HG03457 (cell line): ENCODE measurements at regions not wholly inside any gene's neighbourhood (a gene's known extent, or its start where the extent isn't known, plus 50 kb on each side); places are given as distances from the start of the nearest gene placed in this dataset.
"Not testable (repeated sequence)": the region's sequence is repeated elsewhere in the genome, so short reads cannot be mapped to it uniquely, and the experiment has no call there.

Experiments
- ATAC-seq: cut with Tn5 transposase; IDR thresholded peaks from one replicate; pipeline ENCODE4 v1.9.1; 2021; ENCODE audit warnings: moderate number of reproducible peaks; ENCODE audit not compliant: unreplicated experiment

DNA sequence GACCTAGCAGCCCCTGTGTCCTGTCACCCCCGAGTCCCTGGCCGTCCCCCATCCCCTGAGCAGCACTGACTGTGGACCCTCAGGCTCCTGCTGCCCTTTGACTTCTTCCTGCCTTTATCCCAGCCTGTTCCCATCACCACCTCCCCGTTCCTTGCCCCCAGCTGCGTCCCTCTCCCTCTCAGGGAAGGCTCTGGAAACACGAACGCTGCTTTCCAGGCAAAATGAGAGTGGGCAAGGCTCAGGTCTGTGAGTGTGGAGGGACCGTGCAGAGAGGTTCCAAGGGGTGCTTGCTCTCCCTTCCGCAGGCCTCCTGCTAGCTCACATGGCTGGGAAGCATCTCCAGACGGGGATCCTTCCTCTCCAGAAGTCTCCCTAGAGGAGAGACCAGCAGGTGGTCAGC, 501.8 kb upstream of the SALL3 start:
- ATAC-seq, result no peak

DNA sequence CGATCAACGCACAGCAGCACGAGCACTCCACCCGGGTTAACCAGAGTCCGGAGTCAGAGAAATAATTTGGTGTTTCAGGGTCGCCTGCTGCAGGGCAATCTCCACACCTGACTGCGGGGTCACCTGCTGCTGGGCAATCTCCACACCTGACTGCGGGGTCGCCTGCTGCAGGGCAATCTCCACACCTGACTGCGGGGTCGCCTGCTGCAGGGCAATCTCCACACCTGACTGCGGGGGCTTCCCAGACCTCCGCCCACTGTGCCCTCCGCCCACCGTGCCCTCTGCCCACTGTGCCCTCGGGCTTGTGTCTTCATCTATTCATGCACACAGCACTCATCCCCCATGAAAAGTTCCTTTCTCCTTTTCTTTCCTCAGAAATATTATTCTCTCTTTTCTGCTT, 500.2 kb upstream of the SALL3 start:
- no peak for ATAC-seq

DNA sequence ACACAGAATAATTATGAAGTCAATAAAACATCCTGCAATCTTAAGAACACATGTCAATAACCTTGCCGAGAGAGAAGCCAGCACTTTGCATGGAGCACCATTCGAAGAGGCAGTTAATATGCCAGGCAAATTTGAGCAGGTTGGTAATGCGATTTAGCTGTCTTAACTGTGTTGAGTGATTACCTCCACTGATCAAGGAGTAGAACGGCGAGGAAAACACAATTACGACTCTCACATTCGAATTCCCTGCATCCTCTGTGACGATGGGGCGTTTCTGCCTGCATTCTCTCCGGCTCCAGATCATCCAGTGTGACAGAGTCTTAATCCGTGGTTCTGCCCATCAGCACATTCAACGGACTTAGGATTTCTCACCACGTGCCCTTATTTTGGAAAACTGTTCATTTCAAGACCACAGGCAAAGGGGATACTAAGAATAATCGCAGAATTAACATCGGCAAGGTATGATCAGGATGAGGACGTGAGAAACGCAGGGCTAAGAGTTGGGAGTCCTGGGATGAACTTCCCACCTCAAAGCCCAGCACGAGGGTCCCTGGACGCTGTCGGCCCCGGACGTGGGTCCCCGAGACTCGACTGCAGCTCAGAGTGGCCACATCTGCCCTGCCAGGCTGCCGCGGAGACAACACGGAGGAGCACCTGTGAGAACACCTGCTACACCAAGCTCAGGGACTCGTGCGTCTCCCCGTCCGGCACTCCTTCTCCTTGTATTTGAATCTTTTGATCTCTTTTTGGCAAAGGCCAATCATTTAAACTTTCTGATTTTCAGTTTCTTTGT, 499.2 kb upstream of the SALL3 start:
- no peak for ATAC-seq

DNA sequence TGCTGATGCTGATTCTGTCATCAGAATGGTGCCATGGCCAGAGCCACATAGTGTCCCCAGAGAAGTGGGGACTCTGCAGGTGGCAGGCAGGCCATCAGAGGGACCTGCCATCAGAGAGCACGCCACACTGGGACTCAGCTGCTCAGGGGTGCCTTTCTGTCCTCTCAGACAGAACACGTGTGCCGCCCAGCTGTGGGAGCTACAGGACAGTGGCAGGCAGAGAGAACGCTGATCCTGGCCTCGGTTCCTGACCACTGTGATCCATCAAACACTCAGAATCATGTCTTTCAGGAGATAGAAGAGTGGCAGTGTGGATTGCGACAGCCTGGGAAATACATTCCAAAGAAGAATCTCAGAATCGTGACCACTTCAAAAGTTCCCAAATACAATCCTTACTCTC, 497.2 kb upstream of the SALL3 start:
- no peak for ATAC-seq

DNA sequence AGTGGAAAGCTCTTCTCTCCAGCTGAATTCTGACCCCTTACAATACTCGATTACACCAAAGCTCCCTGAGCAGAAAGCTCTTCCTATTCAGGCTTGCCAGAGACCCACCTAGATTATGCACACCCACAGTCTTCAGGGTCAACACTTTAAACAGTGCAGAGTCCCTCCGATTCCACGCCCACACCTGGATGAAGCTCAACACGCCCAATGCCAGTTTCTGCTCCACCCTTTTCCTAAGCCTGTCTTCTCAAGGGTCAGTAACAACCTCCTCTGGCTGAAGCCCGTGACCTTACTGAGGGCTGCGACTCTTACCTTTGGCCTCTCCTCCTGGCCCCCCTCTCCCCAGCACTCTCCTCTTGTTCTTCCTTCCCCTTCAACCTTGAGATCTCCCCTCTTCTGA, 492.0 kb upstream of the SALL3 start:
- no peak for ATAC-seq

DNA sequence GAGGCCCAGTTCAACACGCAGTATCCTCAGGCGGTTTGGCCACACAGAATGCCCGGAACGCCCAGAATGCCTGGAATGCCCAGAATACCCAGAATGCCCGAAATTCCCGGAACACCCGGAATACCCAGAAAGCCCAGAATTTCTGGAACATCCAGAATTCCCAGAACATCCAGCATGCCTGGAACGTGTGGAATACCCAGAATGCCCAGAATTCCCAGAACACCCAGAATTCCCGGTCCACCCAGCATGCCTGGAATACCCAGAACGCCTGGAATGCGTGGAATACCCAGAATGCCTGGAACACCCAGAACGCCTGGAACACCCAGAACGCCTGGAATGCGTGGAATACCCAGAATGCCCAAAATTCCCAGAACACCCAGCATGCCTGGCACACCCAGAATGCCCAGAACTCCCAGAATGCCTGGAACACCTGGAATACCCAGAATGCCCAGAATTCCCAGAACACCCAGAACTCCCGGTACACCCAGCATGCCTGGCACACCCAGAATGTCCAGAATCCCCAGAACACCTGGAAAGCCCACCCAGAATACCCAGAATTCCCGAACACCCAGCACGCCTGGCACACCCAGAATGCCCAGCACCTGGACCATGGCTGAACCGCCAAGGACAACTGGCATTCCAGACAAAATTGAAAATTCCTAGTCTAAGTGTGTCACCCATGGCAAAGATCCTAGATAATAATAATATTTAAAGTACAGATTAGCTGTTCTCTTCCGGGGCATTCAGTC, 487.4 kb upstream of the SALL3 start:
- ATAC-seq, result no peak

DNA sequence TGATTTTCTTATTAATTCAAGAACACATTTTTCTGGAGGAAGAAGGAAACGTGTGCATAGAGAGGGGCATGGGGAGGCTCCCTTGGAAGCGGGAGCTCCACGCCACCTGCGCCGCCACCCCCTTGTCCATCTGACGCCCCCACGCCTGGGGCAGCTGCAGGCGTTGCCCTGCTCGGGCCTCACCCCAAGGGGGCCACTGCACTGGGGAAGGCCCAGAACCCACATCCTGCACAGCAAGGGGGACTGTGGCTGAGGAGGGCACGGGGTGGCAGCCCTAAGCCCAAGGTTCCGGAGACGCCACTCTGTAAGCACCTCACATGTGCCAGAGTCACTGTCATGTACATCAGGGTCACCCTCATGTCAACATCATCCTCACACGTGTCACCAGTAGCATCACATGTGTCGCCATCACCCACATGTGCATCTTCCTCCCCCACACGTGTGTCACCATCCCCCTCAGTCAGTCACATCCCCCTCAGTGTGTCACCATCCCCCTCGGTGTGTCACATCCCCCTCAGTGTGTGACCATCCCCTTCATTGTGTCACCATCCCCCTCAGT, 486.7 kb upstream of the SALL3 start:
- ATAC-seq, result no peak

DNA sequence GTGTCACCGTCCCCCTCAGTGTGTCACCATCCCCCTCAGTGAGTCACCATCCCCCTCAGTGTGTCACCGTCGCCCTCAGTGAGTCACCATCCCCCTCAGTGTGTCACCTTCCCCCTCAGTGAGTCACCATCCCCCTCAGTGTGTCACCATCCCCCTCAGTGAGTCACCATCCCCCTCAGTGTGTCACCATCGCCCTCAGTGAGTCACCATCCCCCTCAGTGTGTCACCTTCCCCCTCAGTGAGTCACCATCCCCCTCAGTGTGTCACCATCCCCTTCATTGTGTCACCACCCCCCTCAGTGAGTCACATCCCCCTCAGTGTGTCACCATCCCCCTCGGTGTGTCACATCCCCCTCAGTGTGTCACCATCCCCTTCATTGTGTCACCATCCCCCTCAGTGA, 486.1 kb upstream of the SALL3 start:
- ATAC-seq, result not testable (repeated sequence)

DNA sequence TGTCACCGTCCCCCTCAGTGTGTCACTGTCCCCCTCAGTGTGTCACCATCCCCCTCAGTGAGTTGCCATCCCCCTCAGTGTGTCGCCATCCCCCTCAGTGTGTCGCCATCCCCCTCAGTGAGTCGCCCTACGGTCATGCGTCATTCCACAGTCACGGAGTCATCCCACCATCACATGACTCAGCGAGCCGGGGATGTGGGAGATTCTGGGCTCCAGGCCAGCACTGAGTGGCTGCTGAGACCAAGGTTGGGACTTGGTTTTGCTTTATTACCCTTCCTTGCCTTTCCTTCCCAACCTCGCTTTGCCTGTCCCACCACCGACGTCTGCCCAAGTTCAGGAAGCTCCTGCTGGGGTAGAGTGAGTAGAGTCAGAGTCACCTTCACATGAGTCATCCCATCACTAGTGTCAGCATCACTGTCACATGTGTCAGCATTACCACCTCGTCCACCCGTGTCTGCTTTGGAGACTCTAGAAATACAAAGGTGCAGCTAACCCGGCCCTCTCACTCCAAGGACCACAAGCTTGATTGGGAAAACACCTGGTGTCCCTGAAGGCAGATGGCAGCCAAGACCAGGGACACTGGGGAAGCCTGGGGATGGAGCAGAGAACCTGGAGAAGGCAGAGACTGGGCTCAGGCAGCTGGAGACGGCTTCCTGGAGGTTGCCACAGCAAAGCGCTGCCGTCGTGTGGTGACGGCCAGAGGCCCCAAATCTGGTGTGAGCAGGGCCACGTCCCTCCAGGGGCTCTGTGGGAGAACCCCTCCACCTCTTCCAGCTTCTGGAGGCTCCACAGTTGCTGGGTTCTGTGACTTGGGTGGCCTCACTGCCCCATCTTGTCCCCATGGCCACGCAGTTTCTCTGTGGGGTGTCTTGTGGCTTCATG, 485.2 kb upstream of the SALL3 start:
- no peak for ATAC-seq

DNA sequence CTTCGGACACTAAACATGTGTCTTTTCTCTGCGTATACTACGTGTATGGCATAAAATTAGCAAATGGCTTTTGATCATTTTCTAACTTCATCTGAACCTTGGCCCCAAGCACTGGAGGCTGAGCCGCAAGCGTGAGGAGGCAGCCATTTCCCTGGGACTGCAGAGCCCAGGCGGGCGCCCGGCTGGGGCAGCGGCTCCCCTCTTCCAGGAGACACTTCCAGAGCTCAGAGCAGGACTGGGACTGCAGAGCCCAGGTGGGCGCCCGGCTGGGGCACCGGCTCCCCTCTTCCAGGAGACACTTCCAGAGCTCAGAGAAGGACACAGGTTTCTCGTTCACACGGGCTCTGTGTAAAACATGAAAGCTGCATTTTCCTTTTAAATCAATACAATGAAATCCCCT, 484.1 kb upstream of the SALL3 start:
- ATAC-seq, result no peak

DNA sequence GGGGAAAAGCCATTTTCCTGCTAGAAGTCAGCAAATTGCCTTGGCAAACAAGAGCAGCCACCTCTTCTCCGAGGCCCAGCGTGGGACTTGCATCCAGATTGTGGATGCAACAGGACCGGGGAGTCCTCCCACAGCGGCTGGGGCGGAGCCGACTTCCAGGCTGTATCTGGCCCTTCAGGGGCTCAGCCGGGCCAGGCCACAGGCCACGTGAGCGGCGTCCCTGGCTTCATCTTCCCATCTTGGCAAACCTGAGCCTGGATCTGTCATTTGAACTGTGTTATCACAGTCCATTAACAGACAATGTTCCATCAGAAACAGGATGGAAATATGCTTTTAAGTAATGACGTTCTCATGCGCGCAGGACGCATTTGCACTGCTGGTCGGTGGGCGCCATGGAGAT, 483.5 kb upstream of the SALL3 start:
- ATAC-seq, result no peak

DNA sequence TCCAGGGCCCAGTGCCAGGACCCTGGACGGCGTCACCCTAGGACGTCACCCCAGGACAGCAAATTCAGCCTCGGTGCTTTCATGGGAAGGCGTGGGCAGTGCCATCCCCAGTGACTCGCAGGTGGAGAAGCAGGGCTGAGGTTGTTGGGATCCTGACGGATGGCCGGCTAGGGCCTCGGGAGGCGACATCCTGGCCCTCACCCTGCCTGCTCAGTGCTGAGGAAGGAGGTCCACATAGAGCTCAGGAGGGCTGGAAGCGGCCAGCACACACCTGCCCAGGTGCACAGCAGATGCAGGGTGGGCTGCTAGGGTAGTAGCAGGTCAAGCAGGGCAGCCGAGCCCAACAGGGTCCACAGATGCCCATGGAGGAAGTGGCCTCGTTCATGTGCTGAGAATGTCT, 482.0 kb upstream of the SALL3 start:
- ATAC-seq, result no peak

DNA sequence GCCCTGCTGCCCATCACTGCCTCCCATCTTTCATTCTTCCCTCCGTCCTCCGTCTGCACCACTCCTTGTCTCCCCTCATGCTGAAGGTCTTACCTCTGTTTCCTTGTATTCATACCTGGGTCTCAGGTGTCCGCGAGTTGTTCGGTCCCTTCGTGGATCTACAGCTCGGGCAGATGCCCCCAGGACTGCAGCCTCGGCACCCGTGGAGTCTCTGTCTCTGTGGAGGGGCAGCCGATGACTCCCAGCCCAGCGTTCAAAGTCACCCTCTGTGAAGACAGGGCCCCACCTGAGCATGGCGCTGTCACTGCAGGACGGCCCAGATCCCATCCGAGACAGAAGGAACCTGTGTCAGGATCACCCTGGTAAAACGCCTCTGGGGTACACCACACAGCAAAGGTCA, 480.0 kb upstream of the SALL3 start:
- no peak for ATAC-seq

DNA sequence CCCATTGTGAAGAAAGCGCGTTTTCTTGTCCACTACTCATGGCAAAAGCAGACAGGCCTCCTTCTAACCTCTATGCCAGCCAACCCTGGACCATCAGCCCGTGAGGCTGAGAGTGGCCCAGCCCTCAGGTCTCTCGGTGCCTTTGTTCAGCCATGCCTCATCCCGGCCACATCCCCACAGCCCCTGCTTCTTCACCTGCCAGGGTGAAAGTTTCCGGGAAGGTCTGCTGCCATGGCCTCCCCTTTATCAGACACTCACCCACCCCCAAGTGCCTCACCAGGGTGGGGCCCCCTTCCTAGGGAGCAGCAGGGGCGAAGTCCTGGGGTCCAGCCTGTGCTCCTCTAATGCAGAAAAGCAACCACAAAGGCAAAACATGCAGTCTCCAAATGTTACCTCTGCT, 478.4 kb upstream of the SALL3 start:
- ATAC-seq, result no peak

DNA sequence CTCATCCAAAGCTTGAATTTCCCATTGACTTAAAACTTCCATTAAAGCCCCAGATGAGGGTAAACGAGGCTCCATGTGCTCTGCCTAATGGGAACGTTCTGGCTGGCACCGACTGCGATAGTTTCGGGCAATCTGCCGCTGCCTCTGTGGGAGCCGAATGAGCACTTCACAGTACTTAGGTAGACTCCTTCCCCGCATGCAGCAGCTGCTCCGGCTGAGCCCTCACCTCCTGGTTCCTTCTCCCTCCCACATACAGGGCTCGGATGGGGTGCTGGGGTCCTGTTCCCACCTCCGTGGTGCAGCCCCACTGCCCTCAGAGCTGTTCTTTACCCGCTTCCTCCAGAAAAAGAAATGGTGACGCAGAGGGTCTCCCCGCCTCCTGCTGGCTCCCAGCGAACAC, 476.5 kb upstream of the SALL3 start:
- ATAC-seq, result no peak

DNA sequence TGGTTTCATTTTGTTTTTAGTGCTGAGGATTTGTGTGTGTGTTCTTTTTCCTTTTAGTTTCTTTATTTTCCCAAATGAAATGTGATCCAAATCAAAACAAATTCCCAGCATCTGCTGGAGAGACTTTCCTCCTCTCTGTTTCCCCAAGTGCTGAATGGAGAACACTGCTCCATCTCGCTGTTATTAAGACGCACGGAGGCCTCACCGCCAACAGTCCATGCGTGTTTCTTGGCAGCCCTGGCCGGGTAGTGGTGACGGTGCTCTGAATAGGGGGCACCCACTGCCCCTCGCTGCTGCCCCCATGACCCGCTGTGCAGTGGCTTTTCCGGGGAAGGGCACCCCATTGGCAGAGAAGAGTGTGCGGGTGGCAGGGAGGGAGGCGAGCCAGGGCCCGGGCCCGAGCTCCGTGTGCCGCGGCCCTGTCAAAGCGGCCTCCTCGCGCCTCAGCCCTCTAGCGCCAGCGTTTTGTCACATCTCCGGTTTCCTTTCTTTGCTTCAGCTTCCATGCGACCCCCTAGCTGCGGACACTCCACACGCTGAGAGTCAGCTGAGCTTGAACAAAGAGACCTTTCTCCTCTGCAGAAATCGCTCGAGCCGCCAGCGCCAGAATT, 473.7 kb upstream of the SALL3 start:
- no peak for ATAC-seq

DNA sequence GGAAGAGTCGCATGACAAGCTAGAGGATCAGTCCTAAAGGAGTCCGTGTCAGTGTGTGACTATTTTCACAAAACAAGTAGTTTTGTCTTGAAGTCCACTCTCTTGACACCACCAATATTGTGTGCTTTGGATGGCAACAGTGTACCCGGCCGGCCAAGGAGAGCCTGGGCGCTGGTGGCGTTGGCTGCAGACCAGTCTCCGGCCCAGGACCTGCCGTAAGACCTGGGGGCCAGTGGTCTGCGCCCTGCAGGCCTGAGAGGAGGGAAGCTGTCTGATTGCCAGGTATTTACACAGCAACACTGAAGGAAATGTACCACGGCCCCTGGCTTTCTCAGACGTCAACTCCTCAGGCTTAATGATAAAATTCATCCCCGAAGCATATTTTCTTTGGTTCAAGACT, 472.4 kb upstream of the SALL3 start:
- no peak for ATAC-seq

DNA sequence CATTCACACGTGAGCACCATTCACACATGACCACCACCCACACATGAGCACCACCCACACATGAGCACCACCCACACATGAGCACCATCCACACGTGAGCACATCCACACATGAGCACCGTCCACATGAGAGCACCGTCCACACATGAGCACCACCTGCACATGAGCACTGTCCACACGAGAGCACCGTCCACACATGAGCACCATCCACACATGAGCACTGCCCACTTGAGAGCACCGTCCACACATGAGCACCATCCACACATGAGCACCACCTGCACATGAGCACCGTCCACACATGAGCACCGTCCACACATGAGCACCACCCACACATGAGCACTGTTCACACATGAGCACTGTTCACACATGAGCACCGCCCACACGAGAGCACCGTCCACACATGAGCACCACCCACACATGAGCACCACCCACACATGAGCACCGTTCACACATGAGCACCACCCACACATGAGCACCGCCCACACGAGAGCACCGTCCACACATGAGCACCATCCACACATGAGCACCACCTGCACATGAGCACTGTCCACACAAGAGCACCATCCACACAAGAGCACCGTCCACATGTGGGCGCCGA, 471.3 kb upstream of the SALL3 start:
- not testable (repeated sequence) for ATAC-seq

DNA sequence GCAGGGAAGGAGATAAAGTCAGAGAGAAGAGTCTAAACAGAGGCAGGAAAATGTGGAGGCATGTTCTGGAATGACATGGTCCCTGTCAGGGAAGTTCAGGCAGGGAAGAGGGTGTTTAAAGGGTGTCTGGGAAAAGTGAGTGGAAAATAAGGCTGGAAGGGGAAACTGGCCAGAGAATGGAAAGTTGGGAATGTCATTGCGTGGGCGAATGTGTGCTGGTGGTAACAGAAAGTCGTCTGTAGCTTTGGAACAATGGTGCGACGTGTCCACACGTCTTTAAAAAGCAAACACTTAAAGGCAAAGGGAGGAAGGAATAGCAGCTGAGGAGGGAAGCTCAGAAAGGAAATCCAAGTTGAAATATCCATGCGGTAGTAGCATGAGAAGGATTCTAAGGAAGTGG, 469.5 kb upstream of the SALL3 start:
- ATAC-seq, result no peak

DNA sequence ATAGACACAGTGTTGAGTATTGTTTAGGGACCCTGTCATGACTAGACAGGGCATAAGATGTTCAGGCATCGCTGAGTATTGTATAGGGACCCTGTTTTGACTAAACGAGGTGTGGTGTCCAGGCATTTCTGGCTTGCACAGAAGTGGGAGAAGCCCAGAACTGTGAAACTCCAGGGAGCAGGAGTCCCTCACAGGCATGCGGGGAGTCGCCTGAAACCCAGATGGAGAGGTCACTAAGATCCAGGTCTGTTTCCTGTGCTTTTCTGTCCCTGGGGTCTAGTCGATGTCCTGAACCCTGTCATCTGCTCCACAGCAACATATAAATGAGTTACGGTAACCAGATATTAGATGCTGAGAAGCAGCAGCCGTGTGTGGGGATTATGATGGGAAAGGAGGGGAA, 469.0 kb upstream of the SALL3 start:
- no peak for ATAC-seq
